HG03457 (cell line): ENCODE measurements at regions not wholly inside any gene's neighbourhood (a gene's known extent, or its start where the extent isn't known, plus 50 kb on each side); places are given as distances from the start of the nearest gene placed in this dataset.

ENCODE experiments used
- ATAC-seq: cut with Tn5 transposase; IDR thresholded peaks from one replicate; pipeline ENCODE4 v1.9.1; 2021; ENCODE audit warnings: moderate number of reproducible peaks; ENCODE audit not compliant: unreplicated experiment

GRCh38 chr2:153106802-153107477 is 371.6 kb downstream of the RPRM start:
- no peak for ATAC-seq

GRCh38 chr2:153105829-153106578 is 372.6 kb downstream of the RPRM start:
- no peak for ATAC-seq

- ATAC-seq, result no peak
Observed at GRCh38 chr2:153101187-153101586, 377.4 kb downstream of the RPRM start.

GRCh38 chr2:153100151-153100550 is 378.4 kb downstream of the RPRM start:
- no peak for ATAC-seq

- no peak for ATAC-seq
Observed at GRCh38 chr2:153098073-153098472, 379.7 kb downstream of the ARL6IP6 start.

GRCh38 chr2:153096272-153096671 is 377.9 kb downstream of the ARL6IP6 start:
- no peak for ATAC-seq

GRCh38 chr2:153091344-153091743 is 372.9 kb downstream of the ARL6IP6 start:
- no peak for ATAC-seq

GRCh38 chr2:153079315-153079714 is 360.9 kb downstream of the ARL6IP6 start:
- ATAC-seq, result no peak

GRCh38 chr2:153077311-153077710 is 358.9 kb downstream of the ARL6IP6 start:
- ATAC-seq, result no peak

GRCh38 chr2:153074207-153074606 is 355.8 kb downstream of the ARL6IP6 start:
- ATAC-seq, result no peak

GRCh38 chr2:153072813-153073212 is 354.4 kb downstream of the ARL6IP6 start:
- ATAC-seq, result no peak

GRCh38 chr2:153072077-153072476 is 353.7 kb downstream of the ARL6IP6 start:
- no peak for ATAC-seq

- no peak for ATAC-seq
Observed at GRCh38 chr2:153071090-153071489, 352.7 kb downstream of the ARL6IP6 start.

- ATAC-seq, result no peak
Observed at GRCh38 chr2:153068915-153069314, 350.5 kb downstream of the ARL6IP6 start.

GRCh38 chr2:153068052-153068451 is 349.6 kb downstream of the ARL6IP6 start:
- ATAC-seq, result no peak

- no peak for ATAC-seq
Observed at GRCh38 chr2:153059338-153060052, 341.1 kb downstream of the ARL6IP6 start.

- ATAC-seq, result no peak
Observed at GRCh38 chr2:153057743-153058142, 339.3 kb downstream of the ARL6IP6 start.

GRCh38 chr2:153055182-153055581 is 336.8 kb downstream of the ARL6IP6 start:
- no peak for ATAC-seq

- no peak for ATAC-seq
Observed at GRCh38 chr2:153052807-153053559, 334.6 kb downstream of the ARL6IP6 start.

- ATAC-seq, result no peak
Observed at GRCh38 chr2:153047220-153047619, 328.8 kb downstream of the ARL6IP6 start.

- no peak for ATAC-seq
Observed at GRCh38 chr2:153043385-153043784, 325.0 kb downstream of the ARL6IP6 start.
